B cell (primary cell): ENCODE measurements at regions not wholly inside any gene's neighbourhood (a gene's known extent, or its start where the extent isn't known, plus 50 kb on each side); places are given as distances from the start of the nearest gene placed in this dataset.

ENCODE experiments used
- ATAC-seq: fragments of 200-7000 bp; cut with Tn5 transposase; one replicate; pipeline ENCODE4 v1.10.0; 2021; ENCODE audit warnings: low read depth, mild to moderate bottlenecking, moderate number of reproducible peaks, moderate library complexity
- CTCF ChIA-PET: fragments of 350-600 bp; sonication (Branson Sonifier 250); formaldehyde crosslinking; loops from one replicate; lab custom pipeline; 2021; ENCODE audit warnings: antibody characterized with exemption, inconsistent platforms; lab: Charles Lee
- POLR2A ChIA-PET: fragments of 350-600 bp; sonication (Branson Sonifier 250); formaldehyde crosslinking; loops from one replicate; lab custom pipeline; 2021; ENCODE audit warnings: antibody characterized with exemption; lab: Charles Lee
- DNase-seq: peaks from one replicate; pipeline ENCODE4 v3.0.0; 2013
- H2AFZ ChIP-seq: 2 replicates; pipeline ENCODE4 v1.6.1; 2012; ENCODE audit warnings: mild to moderate bottlenecking, low read depth, low read length; ENCODE audit not compliant: insufficient read depth, poor library complexity, severe bottlenecking
- H3K27ac ChIP-seq, 2 donors: 1 replicate in 1 of 2; 2 replicates in 1 of 2; pipeline ENCODE4 v1.5.1; 2012 to 2013; ENCODE audit warnings: low read length in 2 of 2, mild to moderate bottlenecking in 2 of 2, moderate library complexity in 1 of 2
- H3K27me3 ChIP-seq, 4 experiments: fragments of 200-600 bp in 1 of 4; sonication (generic) in 1 of 4; replicated peaks in 1 of 4; 1 replicate in 2 of 4; 2 replicates in 2 of 4; pipeline versions ENCODE4 v1.6.1 to v1.7.0; 2013 to 2016; ENCODE audit warnings: low read length in 3 of 4, mild to moderate bottlenecking in 2 of 4, mixed read lengths in 1 of 4, moderate library complexity in 1 of 4; ENCODE audit not compliant: insufficient read depth in 4 of 4, control insufficient read depth in 3 of 4; ENCODE audit errors: control extremely low read depth in 1 of 4
- H3K36me3 ChIP-seq, 2 experiments: replicated peaks in 1 of 2; 1 replicate in 1 of 2; 2 replicates in 1 of 2; pipeline versions ENCODE4 v1.6.1 to v1.7.1; 2013; ENCODE audit warnings: low read length in 1 of 2; ENCODE audit not compliant: insufficient read depth in 2 of 2, control insufficient read depth in 1 of 2; ENCODE audit errors: control extremely low read depth in 1 of 2, extremely low read depth in 1 of 2
- H3K4me1 ChIP-seq, 2 donors: fragments of 200-600 bp in 1 of 2; sonication (generic) in 1 of 2; 1 replicate in 1 of 2; 2 replicates in 1 of 2; pipeline versions ENCODE4 v1.5.1 to v1.6.1; 2013 to 2017; ENCODE audit warnings: low read length in 2 of 2; ENCODE audit not compliant: control insufficient read depth in 2 of 2, insufficient read depth in 2 of 2
- H3K4me2 ChIP-seq: replicated peaks from 2 replicates; pipeline ENCODE3; 2012; ENCODE audit warnings: mild to moderate bottlenecking, low read depth, low read length; ENCODE audit not compliant: poor library complexity, severe bottlenecking
- H3K4me3 ChIP-seq, 5 experiments: fragments of 200-600 bp in 1 of 5; sonication (generic) in 1 of 5; 1 replicate in 3 of 5; 2 replicates in 2 of 5; pipeline versions ENCODE4 v1.5.1 to v1.7.0; 2011 to 2016; ENCODE audit warnings: low read length in 4 of 5, mild to moderate bottlenecking in 4 of 5, low read depth in 2 of 5, control low read depth in 1 of 5, moderate library complexity in 1 of 5; ENCODE audit not compliant: insufficient read depth in 1 of 5; ENCODE audit errors: control extremely low read depth in 1 of 5, extremely low read depth in 1 of 5
- H3K79me2 ChIP-seq: fragments of 200-600 bp; sonication (generic); one replicate; pipeline ENCODE4 v1.6.0; 2016; ENCODE audit warnings: low read length; ENCODE audit not compliant: control insufficient read depth, insufficient read depth
- H3K9ac ChIP-seq: fragments of 200-600 bp; sonication (generic); 2 replicates; pipeline ENCODE4 v1.6.1; 2017; ENCODE audit warnings: mild to moderate bottlenecking, low read length, moderate library complexity
- H3K9me3 ChIP-seq, 3 donors: one replicate each; pipeline versions ENCODE4 v1.6.1 to v1.7.1; 2013; ENCODE audit warnings: low read length in 2 of 3; ENCODE audit not compliant: control insufficient read depth in 2 of 3, insufficient read depth in 1 of 3; ENCODE audit errors: control extremely low read depth in 1 of 3
- H4K20me1 ChIP-seq: 2 replicates; pipeline ENCODE4 v1.6.0; 2012; ENCODE audit warnings: mild to moderate bottlenecking, low read length; ENCODE audit not compliant: insufficient read depth, control insufficient read depth, poor library complexity, severe bottlenecking
- H3K27ac Mint-ChIP-seq: one replicate; pipeline ENCODE4 v1.8.0; 2021; ENCODE audit warnings: mixed read lengths
- H3K27me3 Mint-ChIP-seq: one replicate; pipeline ENCODE4 v1.8.0; 2021; ENCODE audit warnings: mixed read lengths
- H3K4me1 Mint-ChIP-seq: one replicate; pipeline ENCODE4 v1.8.0; 2021; ENCODE audit warnings: mixed read lengths
- H3K4me3 Mint-ChIP-seq: one replicate; pipeline ENCODE4 v1.8.0; 2021; ENCODE audit warnings: mixed read lengths
- H3K9me3 Mint-ChIP-seq: one replicate; pipeline ENCODE4 v1.8.0; 2022; ENCODE audit warnings: mixed read lengths; ENCODE audit not compliant: insufficient read depth
- EZH2 ChIP-seq: IDR thresholded peaks from 2 replicates; pipeline ENCODE4 v1.6.1; 2012; ENCODE audit warnings: borderline replicate concordance, low read depth, mild to moderate bottlenecking, moderate library complexity, low read length; ENCODE audit not compliant: insufficient read depth, poor library complexity, severe bottlenecking
- WGBS: methylation state at CpG from one replicate; pipeline ENCODE4 v1.1.5; 2013; ENCODE audit warnings: missing lambda C conversion rate; ENCODE audit not compliant: insufficient coverage; 5-methylcytosine and 5-hydroxymethylcytosine counted together
- intact Hi-C: fragments of 100-400 bp; cut with micrococcal nuclease; formaldehyde crosslinking; loops from one replicate; pipeline ENCODE4 v1.10.0; 2022
- TF ChIP-seq, protein P1 (sequence below): fragments of 200-600 bp; IDR thresholded peaks from one replicate; pipeline ENCODE4 v1.8.0; 2022; ENCODE audit warnings: antibody characterized with exemption, mild to moderate bottlenecking

DNA sequence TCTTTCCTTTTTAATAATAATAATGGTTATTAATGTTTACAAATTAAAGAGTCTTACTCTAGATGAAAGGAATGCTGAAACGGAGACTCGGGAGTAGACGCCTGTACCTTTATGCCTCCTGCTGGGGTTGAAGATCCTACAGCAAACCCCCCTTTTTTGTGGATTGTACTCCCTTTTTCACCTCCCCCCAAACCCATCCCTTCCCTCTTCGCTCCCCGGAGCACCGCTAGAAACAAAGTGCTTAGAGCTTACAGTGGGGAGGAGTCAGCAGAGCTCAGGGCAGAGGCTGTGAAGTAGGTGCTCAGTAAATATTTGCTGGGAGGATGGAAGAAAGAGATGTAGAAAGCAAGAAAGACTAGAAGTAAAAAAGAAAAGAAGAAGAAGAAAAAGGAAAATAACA lies 169.7 kb downstream of the NXPE2 start:
- intact Hi-C loops = no loop called here
- Histone ChIP-seq H2AFZ (no peak overlapping the region), H3K27me3 (no peaks in the 10 kb centered on the region), H3K4me1 (no peaks in the 10 kb centered on the region), H3K36me3 (no peaks in the 10 kb centered on the region), H3K9ac (no peak overlapping the region), H3K9me3 (peaks cover 0 to 3% (median 0%) of the 10 kb centered on the region in 3 donors), H3K4me3 (no peak overlapping the region), H3K4me2 (no peak overlapping the region), H3K27ac (no peak overlapping the region), H4K20me1 (no peaks in the 10 kb centered on the region), H3K79me2 (no peaks in the 10 kb centered on the region)
- H3K9me3 Mint-ChIP-seq = no peaks in the 10 kb centered on the region
- ATAC-seq (no peak), DNase-seq (no peak)
- H3K27ac Mint-ChIP-seq = no peak overlapping the region
- ChIA-PET POLR2A (no interaction called here), CTCF (no interaction called here)
- H3K27me3 Mint-ChIP-seq = peaks cover 5% of the 10 kb centered on the region
- TF ChIP-seq, protein P1, sequence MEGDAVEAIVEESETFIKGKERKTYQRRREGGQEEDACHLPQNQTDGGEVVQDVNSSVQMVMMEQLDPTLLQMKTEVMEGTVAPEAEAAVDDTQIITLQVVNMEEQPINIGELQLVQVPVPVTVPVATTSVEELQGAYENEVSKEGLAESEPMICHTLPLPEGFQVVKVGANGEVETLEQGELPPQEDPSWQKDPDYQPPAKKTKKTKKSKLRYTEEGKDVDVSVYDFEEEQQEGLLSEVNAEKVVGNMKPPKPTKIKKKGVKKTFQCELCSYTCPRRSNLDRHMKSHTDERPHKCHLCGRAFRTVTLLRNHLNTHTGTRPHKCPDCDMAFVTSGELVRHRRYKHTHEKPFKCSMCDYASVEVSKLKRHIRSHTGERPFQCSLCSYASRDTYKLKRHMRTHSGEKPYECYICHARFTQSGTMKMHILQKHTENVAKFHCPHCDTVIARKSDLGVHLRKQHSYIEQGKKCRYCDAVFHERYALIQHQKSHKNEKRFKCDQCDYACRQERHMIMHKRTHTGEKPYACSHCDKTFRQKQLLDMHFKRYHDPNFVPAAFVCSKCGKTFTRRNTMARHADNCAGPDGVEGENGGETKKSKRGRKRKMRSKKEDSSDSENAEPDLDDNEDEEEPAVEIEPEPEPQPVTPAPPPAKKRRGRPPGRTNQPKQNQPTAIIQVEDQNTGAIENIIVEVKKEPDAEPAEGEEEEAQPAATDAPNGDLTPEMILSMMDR = no peak
- WGBS = no CpG with 5 or more reads among the region's 6 CpGs
- H3K4me1 Mint-ChIP-seq = no peaks in the 10 kb centered on the region
- no peak overlapping the region for H3K4me3 Mint-ChIP-seq

GRCh38 chr11:114857281-114857680 lies 179.0 kb downstream of the NXPE2 start:
- Histone ChIP-seq H3K79me2 (no peaks in the 10 kb centered on the region), H3K27ac (no peak overlapping the region), H4K20me1 (no peaks in the 10 kb centered on the region), H3K9ac (no peak overlapping the region), H3K36me3 (no peaks in the 10 kb centered on the region), H3K27me3 (no peaks in the 10 kb centered on the region), H3K9me3 (no peaks in the 10 kb centered on the region), H2AFZ (no peak overlapping the region), H3K4me2 (no peak overlapping the region), H3K4me3 (no peak overlapping the region), H3K4me1 (no peaks in the 10 kb centered on the region)
- intact Hi-C loops = no loop called here
- Mint-ChIP-seq H3K4me1 (no peaks in the 10 kb centered on the region), H3K9me3 (no peaks in the 10 kb centered on the region), H3K27me3 (no peaks in the 10 kb centered on the region), H3K4me3 (no peak overlapping the region), H3K27ac (no peak overlapping the region)
- no peak for DNase-seq
- POLR2A ChIA-PET = no interaction called here
- TF ChIP-seq, protein P1 = no peak
- TF ChIP-seq EZH2 = no peak
- no peak for ATAC-seq
- CTCF ChIA-PET = no interaction called here
- WGBS = 40% methylated on average over 1 of the region's 4 CpGs
